CD14-positive monocyte (primary cell): ENCODE measurements at regions not wholly inside any gene's neighbourhood (a gene's known extent, or its start where the extent isn't known, plus 50 kb on each side); places are given as distances from the start of the nearest gene placed in this dataset.

Experiments used
- DNase-seq, 3 donors: peaks; one replicate each; pipeline ENCODE4 v3.0.0-alpha.2; 2011 to 2022
- H2AFZ ChIP-seq: 2 replicates; pipeline ENCODE4 v1.6.0; 2012; ENCODE audit warnings: mild to moderate bottlenecking, low read depth, low read length, inconsistent platforms; ENCODE audit not compliant: insufficient read depth, poor library complexity, severe bottlenecking
- H3K27ac ChIP-seq, 2 donors: 1 replicate in 1 of 2; 2 replicates in 1 of 2; pipeline ENCODE4 v1.5.1; 2012 to 2013; ENCODE audit warnings: low read length in 2 of 2, control low read depth in 1 of 2, inconsistent platforms in 1 of 2, low read depth in 1 of 2, mild to moderate bottlenecking in 1 of 2
- H3K27me3 ChIP-seq, 2 donors: one replicate each; pipeline versions ENCODE4 v1.6.0 to v1.6.1; 2011 to 2013; ENCODE audit warnings: low read length in 2 of 2; ENCODE audit not compliant: control insufficient read depth in 2 of 2, insufficient read depth in 2 of 2
- H3K36me3 ChIP-seq, 2 donors: replicated peaks in 1 of 2; 1 replicate in 1 of 2; 2 replicates in 1 of 2; pipeline versions ENCODE4 v1.5.1 to v1.6.1; 2012 to 2013; ENCODE audit warnings: low read length in 2 of 2, control low read depth in 1 of 2, inconsistent platforms in 1 of 2, mild to moderate bottlenecking in 1 of 2; ENCODE audit not compliant: insufficient read depth in 2 of 2, control insufficient read depth in 1 of 2
- H3K4me1 ChIP-seq, 2 donors: 1 replicate in 1 of 2; 2 replicates in 1 of 2; pipeline versions ENCODE4 v1.5.1 to v1.6.1; 2012 to 2013; ENCODE audit warnings: low read length in 2 of 2, control low read depth in 1 of 2, inconsistent platforms in 1 of 2, mild to moderate bottlenecking in 1 of 2, moderate library complexity in 1 of 2; ENCODE audit not compliant: insufficient read depth in 2 of 2, control insufficient read depth in 1 of 2
- H3K4me2 ChIP-seq: replicated peaks from 2 replicates; pipeline ENCODE3; 2012; ENCODE audit warnings: low read length, moderate library complexity, mild to moderate bottlenecking; ENCODE audit not compliant: poor library complexity, severe bottlenecking; ENCODE audit errors: extremely low read depth
- H3K4me3 ChIP-seq, 3 experiments: fragments of 200-600 bp in 1 of 3; sonication (generic) in 1 of 3; replicated peaks in 1 of 3; 1 replicate in 2 of 3; 2 replicates in 1 of 3; pipeline ENCODE4 v1.5.1; 2011 to 2013; ENCODE audit warnings: low read length in 3 of 3, mild to moderate bottlenecking in 3 of 3, control low read depth in 2 of 3, low read depth in 2 of 3, inconsistent platforms in 1 of 3, moderate library complexity in 1 of 3
- H3K79me2 ChIP-seq: 2 replicates; pipeline ENCODE4 v1.6.0; 2012; ENCODE audit warnings: mild to moderate bottlenecking, control low read depth, inconsistent platforms, low read length, moderate library complexity; ENCODE audit not compliant: insufficient read depth
- H3K9ac ChIP-seq: 2 replicates; pipeline ENCODE4 v1.6.0; 2017; ENCODE audit warnings: low read length, mild to moderate bottlenecking; ENCODE audit not compliant: insufficient read depth, poor library complexity, severe bottlenecking
- H3K9me3 ChIP-seq, 2 donors: replicated peaks in 1 of 2; 1 replicate in 1 of 2; 2 replicates in 1 of 2; pipeline versions ENCODE4 v1.5.1 to v1.6.1; 2012 to 2013; ENCODE audit warnings: low read length in 2 of 2, control low read depth in 1 of 2; ENCODE audit not compliant: control insufficient read depth in 1 of 2, insufficient read depth in 1 of 2
- H4K20me1 ChIP-seq: 2 replicates; pipeline ENCODE4 v1.6.0; 2012; ENCODE audit warnings: mild to moderate bottlenecking, low read length, control low read depth, moderate library complexity; ENCODE audit not compliant: insufficient read depth
- H3K27ac Mint-ChIP-seq, 7 donors: one replicate each; pipeline ENCODE4 v1.8.0; 2020; ENCODE audit warnings: mild to moderate bottlenecking in 7 of 7, mixed read lengths in 7 of 7, moderate library complexity in 6 of 7, inconsistent platforms in 2 of 7
- H3K27me3 Mint-ChIP-seq, 3 donors: one replicate each; pipeline ENCODE4 v1.8.0; 2021 to 2022; ENCODE audit warnings: low read depth in 3 of 3, mild to moderate bottlenecking in 3 of 3, mixed read lengths in 3 of 3, moderate library complexity in 3 of 3, inconsistent platforms in 1 of 3
- H3K36me3 Mint-ChIP-seq, 2 donors: one replicate each; pipeline ENCODE4 v1.8.0; 2020; ENCODE audit warnings: mixed read lengths in 2 of 2, inconsistent platforms in 1 of 2, mild to moderate bottlenecking in 1 of 2
- H3K4me1 Mint-ChIP-seq: one replicate; pipeline ENCODE4 v1.8.0; 2020; ENCODE audit warnings: mild to moderate bottlenecking, mixed read lengths
- H3K4me3 Mint-ChIP-seq, 2 donors: one replicate each; pipeline ENCODE4 v1.8.0; 2020; ENCODE audit warnings: mild to moderate bottlenecking in 2 of 2, mixed read lengths in 2 of 2, moderate library complexity in 1 of 2
- H3K9me3 Mint-ChIP-seq, 7 donors: one replicate each; pipeline ENCODE4 v1.8.0; 2020 to 2022; ENCODE audit warnings: mixed read lengths in 7 of 7, mild to moderate bottlenecking in 6 of 7, moderate library complexity in 6 of 7, inconsistent platforms in 2 of 7
- WGBS: methylation state at CpG from one replicate; pipeline ENCODE4 v1.1.5; 2013; ENCODE audit warnings: missing lambda C conversion rate; ENCODE audit not compliant: insufficient coverage; 5-methylcytosine and 5-hydroxymethylcytosine counted together
- intact Hi-C, 2 donors: fragments of 100-400 bp; cut with micrococcal nuclease; formaldehyde crosslinking; loops; one replicate each; pipeline versions ENCODE4 v1.15.0 to v1.15.1; 2023
- TF ChIP-seq, protein P1 (sequence below): fragments of 200-600 bp; IDR thresholded peaks from one replicate; pipeline ENCODE4 v1.8.0; 2022; ENCODE audit warnings: antibody characterized with exemption, mild to moderate bottlenecking

DNA sequence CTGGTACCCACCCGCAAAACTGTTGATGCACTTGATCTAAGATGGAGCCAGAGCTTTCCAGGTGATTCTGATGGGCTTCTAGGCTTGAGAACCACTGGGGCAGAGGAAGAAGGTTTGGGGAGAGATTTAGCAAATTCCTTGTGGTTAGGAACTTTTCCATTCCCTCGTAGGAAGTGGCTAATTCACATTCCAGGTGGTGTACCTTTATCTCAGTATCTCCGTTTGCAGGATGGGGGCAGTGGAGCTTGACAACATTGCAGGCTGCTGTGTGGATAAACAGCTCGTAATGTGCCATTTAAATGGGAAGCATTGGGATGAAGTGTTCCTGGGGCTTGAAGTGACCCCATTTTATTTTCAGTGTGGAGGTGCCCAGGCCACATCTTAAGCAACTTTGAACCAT lies 172.9 kb upstream of the IL12B start:
- Histone ChIP-seq H4K20me1 (no peaks in the 10 kb centered on the region), H2AFZ (no peak overlapping the region), H3K9me3 (no peaks in the 10 kb centered on the region), H3K36me3 (no peaks in the 10 kb centered on the region), H3K4me3 (no peak overlapping the region), H3K4me1 (no peaks in the 10 kb centered on the region), H3K9ac (no peak overlapping the region), H3K27ac (no peak overlapping the region), H3K4me2 (no peak overlapping the region), H3K27me3 (no peaks in the 10 kb centered on the region), H3K79me2 (no peaks in the 10 kb centered on the region)
- Mint-ChIP-seq H3K4me3 (no peak overlapping the region), H3K27ac (no peak overlapping the region), H3K4me1 (peaks cover 4% of the 10 kb centered on the region), H3K9me3 (peaks cover 2 to 10% (median 4%) of the 10 kb centered on the region in 7 donors), H3K27me3 (peaks cover 1 to 3% (median 2%) of the 10 kb centered on the region in 3 donors), H3K36me3 (no peaks in the 10 kb centered on the region)
- intact Hi-C loops = no loop called here
- 84% methylated on average over 4 of the region's 4 CpGs for WGBS
- no peak for DNase-seq
- TF ChIP-seq, protein P1, sequence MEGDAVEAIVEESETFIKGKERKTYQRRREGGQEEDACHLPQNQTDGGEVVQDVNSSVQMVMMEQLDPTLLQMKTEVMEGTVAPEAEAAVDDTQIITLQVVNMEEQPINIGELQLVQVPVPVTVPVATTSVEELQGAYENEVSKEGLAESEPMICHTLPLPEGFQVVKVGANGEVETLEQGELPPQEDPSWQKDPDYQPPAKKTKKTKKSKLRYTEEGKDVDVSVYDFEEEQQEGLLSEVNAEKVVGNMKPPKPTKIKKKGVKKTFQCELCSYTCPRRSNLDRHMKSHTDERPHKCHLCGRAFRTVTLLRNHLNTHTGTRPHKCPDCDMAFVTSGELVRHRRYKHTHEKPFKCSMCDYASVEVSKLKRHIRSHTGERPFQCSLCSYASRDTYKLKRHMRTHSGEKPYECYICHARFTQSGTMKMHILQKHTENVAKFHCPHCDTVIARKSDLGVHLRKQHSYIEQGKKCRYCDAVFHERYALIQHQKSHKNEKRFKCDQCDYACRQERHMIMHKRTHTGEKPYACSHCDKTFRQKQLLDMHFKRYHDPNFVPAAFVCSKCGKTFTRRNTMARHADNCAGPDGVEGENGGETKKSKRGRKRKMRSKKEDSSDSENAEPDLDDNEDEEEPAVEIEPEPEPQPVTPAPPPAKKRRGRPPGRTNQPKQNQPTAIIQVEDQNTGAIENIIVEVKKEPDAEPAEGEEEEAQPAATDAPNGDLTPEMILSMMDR = no peak

DNA sequence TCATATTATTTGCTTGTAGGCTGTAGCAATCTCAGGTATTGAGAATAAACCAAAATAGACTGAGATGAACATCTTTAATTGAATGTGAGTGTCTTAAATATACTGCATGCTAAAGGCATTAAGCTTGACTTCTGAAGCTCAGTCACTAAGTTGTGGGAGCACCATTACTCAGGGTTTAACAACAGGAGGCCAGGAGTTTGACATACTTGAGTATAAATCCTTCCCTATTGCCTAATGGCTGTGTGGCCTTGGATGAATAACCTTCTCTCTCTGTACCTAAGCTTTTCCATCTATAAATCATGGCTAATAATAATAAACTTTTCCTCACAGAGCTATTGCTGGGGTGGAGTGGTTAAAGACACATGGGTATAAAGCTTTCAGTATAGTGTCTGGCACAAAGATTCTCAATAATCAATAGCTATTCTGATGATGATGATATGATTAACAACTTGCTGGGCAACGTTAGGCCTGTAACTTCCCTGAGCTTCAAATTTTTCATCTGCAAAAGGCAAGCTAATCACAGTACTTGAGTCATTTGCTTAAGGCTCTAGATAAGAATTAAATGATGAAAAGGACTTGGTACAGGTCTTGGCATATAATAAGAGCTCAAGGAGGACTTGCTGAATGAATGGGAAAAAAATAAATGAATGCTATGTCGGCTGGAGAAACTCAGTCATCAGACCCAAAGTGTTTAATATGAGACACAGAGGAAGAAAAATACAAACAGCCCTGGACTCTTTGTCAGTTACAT lies 174.0 kb upstream of the IL12B start:
- no peak overlapping the region for H3K4me3 Mint-ChIP-seq
- no CpG with 5 or more reads among the region's 2 CpGs for WGBS
- Histone ChIP-seq H3K4me3 (no peak overlapping the region), H3K27me3 (no peaks in the 10 kb centered on the region), H3K79me2 (no peaks in the 10 kb centered on the region), H3K9me3 (no peaks in the 10 kb centered on the region), H2AFZ (no peak overlapping the region), H3K36me3 (no peaks in the 10 kb centered on the region), H3K9ac (no peak overlapping the region), H3K4me2 (no peak overlapping the region), H3K27ac (no peak overlapping the region), H3K4me1 (no peaks in the 10 kb centered on the region), H4K20me1 (no peaks in the 10 kb centered on the region)
- TF ChIP-seq, protein P1 = no peak
- intact Hi-C loops = no loop called here
- no peaks in the 10 kb centered on the region for H3K36me3 Mint-ChIP-seq
- no peak overlapping the region for H3K27ac Mint-ChIP-seq
- H3K27me3 Mint-ChIP-seq = peaks cover 1 to 5% (median 2%) of the 10 kb centered on the region in 3 donors
- peaks cover 4% of the 10 kb centered on the region for H3K4me1 Mint-ChIP-seq
- peaks cover 2 to 8% (median 4%) of the 10 kb centered on the region in 7 donors for H3K9me3 Mint-ChIP-seq
- DNase-seq = no peak
